ENCODE measurements at regions not wholly inside any gene's neighbourhood (a gene's known extent, or its start where the extent isn't known, plus 50 kb on each side); places are given as distances from the start of the nearest gene placed in this dataset.

- Histone ChIP-seq H3K27me3 (ENCODE audit: control insufficient read depth, insufficient read depth, low read length, poor library complexity, severe bottlenecking) (no peaks in the 10 kb centered on the region), H3K27ac (ENCODE audit: low read depth, low read length) (no peak overlapping the region), H3K9ac (ENCODE audit: extremely low read depth, low read length, poor library complexity, severe bottlenecking) (no peak overlapping the region), H3K36me3 (ENCODE audit: control insufficient read depth, insufficient read depth, low read length) (no peaks in the 10 kb centered on the region), H3K4me3 (ENCODE audit: low read length) (no peak overlapping the region), H3K9me3 (ENCODE audit: control insufficient read depth, low read length) (no peaks in the 10 kb centered on the region), H3K4me1 (ENCODE audit: control insufficient read depth, insufficient read depth, low read length) (no peaks in the 10 kb centered on the region)
- WGBS, 2 experiments (ENCODE audit: insufficient coverage in 1 of 2, insufficient read length in 1 of 2) = 89 to 100% methylated on average over 4 to 5 of the region's 5 CpGs
- TF ChIP-seq CTCF (conservative IDR thresholded peaks at IDR 0.05) = no peak
- H3K4me3 Mint-ChIP-seq = no peak overlapping the region
- H3K27ac Mint-ChIP-seq = no peak overlapping the region
- DNase-seq = no peak
- no peaks in the 10 kb centered on the region for H3K27me3 Mint-ChIP-seq (ENCODE audit: insufficient read depth)
- H3K36me3 Mint-ChIP-seq (ENCODE audit: low read depth) = no peaks in the 10 kb centered on the region
- no peaks in the 10 kb centered on the region for H3K4me1 Mint-ChIP-seq
- no peaks in the 10 kb centered on the region for H3K9me3 Mint-ChIP-seq
Measured at GRCh38 chr13:104810242-104810641, 1725.2 kb downstream of the EFNB2 start.

- 92 to 94% methylated on average over 3 to 4 of the region's 4 CpGs for WGBS, 2 experiments (ENCODE audit: insufficient coverage in 1 of 2, insufficient read length in 1 of 2)
- Histone ChIP-seq H3K9ac (ENCODE audit: extremely low read depth, low read length, poor library complexity, severe bottlenecking) (no peak overlapping the region), H3K36me3 (ENCODE audit: control insufficient read depth, insufficient read depth, low read length) (no peaks in the 10 kb centered on the region), H3K27me3 (ENCODE audit: control insufficient read depth, insufficient read depth, low read length, poor library complexity, severe bottlenecking) (no peaks in the 10 kb centered on the region), H3K4me1 (ENCODE audit: control insufficient read depth, insufficient read depth, low read length) (no peaks in the 10 kb centered on the region), H3K4me3 (ENCODE audit: low read length) (no peak overlapping the region), H3K27ac (ENCODE audit: low read depth, low read length) (no peak overlapping the region), H3K9me3 (ENCODE audit: control insufficient read depth, low read length) (no peaks in the 10 kb centered on the region)
- H3K4me1 Mint-ChIP-seq = no peaks in the 10 kb centered on the region
- no peaks in the 10 kb centered on the region for H3K9me3 Mint-ChIP-seq
- no peaks in the 10 kb centered on the region for H3K36me3 Mint-ChIP-seq (ENCODE audit: low read depth)
- H3K4me3 Mint-ChIP-seq = no peak overlapping the region
- H3K27ac Mint-ChIP-seq = no peak overlapping the region
- H3K27me3 Mint-ChIP-seq (ENCODE audit: insufficient read depth) = no peaks in the 10 kb centered on the region
- no peak for TF ChIP-seq CTCF (conservative IDR thresholded peaks at IDR 0.05)
- DNase-seq = no peak
Measured at GRCh38 chr13:104809483-104809882, 1726.0 kb downstream of the EFNB2 start.

- Histone ChIP-seq H3K9ac (ENCODE audit: extremely low read depth, low read length, poor library complexity, severe bottlenecking) (no peak overlapping the region), H3K27ac (ENCODE audit: low read depth, low read length) (no peak overlapping the region), H3K4me3 (ENCODE audit: low read length) (no peak overlapping the region), H3K36me3 (ENCODE audit: control insufficient read depth, insufficient read depth, low read length) (no peaks in the 10 kb centered on the region), H3K9me3 (ENCODE audit: control insufficient read depth, low read length) (no peaks in the 10 kb centered on the region), H3K27me3 (ENCODE audit: control insufficient read depth, insufficient read depth, low read length, poor library complexity, severe bottlenecking) (no peaks in the 10 kb centered on the region), H3K4me1 (ENCODE audit: control insufficient read depth, insufficient read depth, low read length) (no peaks in the 10 kb centered on the region)
- no peak for DNase-seq
- no peak for TF ChIP-seq CTCF (conservative IDR thresholded peaks at IDR 0.05)
- WGBS, 2 experiments (ENCODE audit: insufficient coverage in 1 of 2, insufficient read length in 1 of 2) = 88% methylated on average over 2 of the region's 2 CpGs; no CpG with 5 or more reads in 1 of the 2 experiments
- Mint-ChIP-seq H3K27ac (no peak overlapping the region), H3K36me3 (ENCODE audit: low read depth) (no peaks in the 10 kb centered on the region), H3K9me3 (no peaks in the 10 kb centered on the region), H3K4me3 (no peak overlapping the region), H3K4me1 (no peaks in the 10 kb centered on the region), H3K27me3 (ENCODE audit: insufficient read depth) (no peaks in the 10 kb centered on the region)
Measured at GRCh38 chr13:104805346-104805745, 1730.1 kb downstream of the EFNB2 start.

Data from endodermal cell (in vitro differentiated cells).